DND-41 (cell line): ENCODE measurements at regions not wholly inside any gene's neighbourhood (a gene's known extent, or its start where the extent isn't known, plus 50 kb on each side); places are given as distances from the start of the nearest gene placed in this dataset.

Experiments
- ATAC-seq: fragments of 200-7000 bp; cut with Tn5 transposase; 3 replicates; pipeline ENCODE4 v1.9.1; 2021; ENCODE audit warnings: low read depth; ENCODE audit not compliant: insufficient read depth
- DNase-seq: peaks from one replicate; pipeline ENCODE4 v3.0.0-alpha.2; 2020
- H2AFZ ChIP-seq: 2 replicates; pipeline ENCODE4 v1.6.0; 2012; ENCODE audit warnings: low read depth, low read length
- H3K27ac ChIP-seq: 2 replicates; pipeline ENCODE4 v1.5.1; 2012; ENCODE audit warnings: low read length, inconsistent platforms
- H3K27me3 ChIP-seq: fragments of 200-600 bp; sonication (generic); 2 replicates; pipeline ENCODE4 v1.6.0; 2012; ENCODE audit warnings: low read length, mild to moderate bottlenecking, inconsistent platforms; ENCODE audit not compliant: insufficient read depth, poor library complexity
- H3K36me3 ChIP-seq: 2 replicates; pipeline ENCODE4 v1.5.1; 2012; ENCODE audit warnings: low read length, inconsistent platforms; ENCODE audit not compliant: insufficient read depth
- H3K4me1 ChIP-seq: 2 replicates; pipeline ENCODE4 v1.5.1; 2012; ENCODE audit warnings: mild to moderate bottlenecking, low read length; ENCODE audit not compliant: insufficient read depth
- H3K4me2 ChIP-seq: 2 replicates; pipeline ENCODE4 v1.6.0; 2012; ENCODE audit warnings: mild to moderate bottlenecking, moderate library complexity, low read length, inconsistent platforms; ENCODE audit not compliant: insufficient read depth
- H3K4me3 ChIP-seq, 2 experiments: fragments of 200-600 bp in 1 of 2; shearing (Covaris generic) in 1 of 2; 2 replicates each; pipeline ENCODE4 v1.5.1; 2012 to 2016; ENCODE audit warnings: inconsistent platforms in 2 of 2, low read length in 2 of 2, mild to moderate bottlenecking in 2 of 2, low read depth in 1 of 2, moderate library complexity in 1 of 2
- H3K79me2 ChIP-seq: 2 replicates; pipeline ENCODE4 v1.6.0; 2012; ENCODE audit warnings: low read length, inconsistent platforms; ENCODE audit not compliant: insufficient read depth
- H3K9ac ChIP-seq: 2 replicates; pipeline ENCODE4 v1.6.0; 2012; ENCODE audit warnings: low read depth, mild to moderate bottlenecking, inconsistent platforms, low read length, moderate library complexity
- H3K9me3 ChIP-seq: 2 replicates; pipeline ENCODE4 v1.5.1; 2012; ENCODE audit warnings: low read length, moderate library complexity, mild to moderate bottlenecking, inconsistent platforms; ENCODE audit not compliant: insufficient read depth, severe bottlenecking
- H4K20me1 ChIP-seq: 2 replicates; pipeline ENCODE4 v1.6.0; 2012; ENCODE audit warnings: low read length; ENCODE audit not compliant: insufficient read depth
- EZH2 ChIP-seq: IDR thresholded peaks from 3 replicates; pipeline ENCODE4 v1.6.1; 2012; ENCODE audit warnings: borderline replicate concordance, low read depth, mild to moderate bottlenecking, moderate library complexity, low read length, inconsistent platforms; ENCODE audit not compliant: severe bottlenecking
- TF ChIP-seq, protein P1 (sequence below): IDR thresholded peaks from 2 replicates; pipeline ENCODE4 v1.5.1; 2012; ENCODE audit warnings: borderline replicate concordance, low read length, moderate library complexity, mild to moderate bottlenecking; ENCODE audit not compliant: poor library complexity, severe bottlenecking; ENCODE audit errors: extremely low read depth

DNA sequence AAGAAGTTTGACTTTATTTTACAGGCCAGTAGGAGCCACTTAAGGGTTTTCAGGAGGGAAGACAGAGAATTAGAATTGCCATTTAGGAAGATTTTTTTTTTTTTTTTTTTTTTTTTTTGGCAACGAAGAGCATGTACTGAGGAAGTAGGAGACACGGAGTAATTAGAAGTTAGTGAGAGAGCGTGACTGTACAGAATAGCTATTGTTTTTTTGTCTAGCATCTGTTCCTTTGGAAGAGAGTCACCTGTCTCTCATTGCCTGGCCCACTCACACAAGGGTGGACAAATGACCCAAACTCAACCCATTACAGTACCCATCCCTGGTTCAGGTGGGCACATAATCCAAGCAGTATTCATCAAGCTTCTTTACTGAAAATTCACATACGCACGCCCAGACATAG, 166.7 kb downstream of the LACC1 start:
- H3K79me2 ChIP-seq, result no peaks in the 10 kb centered on the region
- H3K4me2 ChIP-seq, result no peak overlapping the region
- peaks cover 3% of the 10 kb centered on the region for H3K27me3 ChIP-seq
- no peaks in the 10 kb centered on the region for H3K4me1 ChIP-seq
- no peaks in the 10 kb centered on the region for H3K9me3 ChIP-seq
- H4K20me1 ChIP-seq, result no peaks in the 10 kb centered on the region
- no peak overlapping the region for H3K9ac ChIP-seq
- H2AFZ ChIP-seq, result no peak overlapping the region
- no peak for TF ChIP-seq EZH2
- TF ChIP-seq, protein P1, sequence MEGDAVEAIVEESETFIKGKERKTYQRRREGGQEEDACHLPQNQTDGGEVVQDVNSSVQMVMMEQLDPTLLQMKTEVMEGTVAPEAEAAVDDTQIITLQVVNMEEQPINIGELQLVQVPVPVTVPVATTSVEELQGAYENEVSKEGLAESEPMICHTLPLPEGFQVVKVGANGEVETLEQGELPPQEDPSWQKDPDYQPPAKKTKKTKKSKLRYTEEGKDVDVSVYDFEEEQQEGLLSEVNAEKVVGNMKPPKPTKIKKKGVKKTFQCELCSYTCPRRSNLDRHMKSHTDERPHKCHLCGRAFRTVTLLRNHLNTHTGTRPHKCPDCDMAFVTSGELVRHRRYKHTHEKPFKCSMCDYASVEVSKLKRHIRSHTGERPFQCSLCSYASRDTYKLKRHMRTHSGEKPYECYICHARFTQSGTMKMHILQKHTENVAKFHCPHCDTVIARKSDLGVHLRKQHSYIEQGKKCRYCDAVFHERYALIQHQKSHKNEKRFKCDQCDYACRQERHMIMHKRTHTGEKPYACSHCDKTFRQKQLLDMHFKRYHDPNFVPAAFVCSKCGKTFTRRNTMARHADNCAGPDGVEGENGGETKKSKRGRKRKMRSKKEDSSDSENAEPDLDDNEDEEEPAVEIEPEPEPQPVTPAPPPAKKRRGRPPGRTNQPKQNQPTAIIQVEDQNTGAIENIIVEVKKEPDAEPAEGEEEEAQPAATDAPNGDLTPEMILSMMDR, result no peak
- H3K36me3 ChIP-seq, result no peaks in the 10 kb centered on the region
- DNase-seq (no peak), ATAC-seq (no peak)
- no peak overlapping the region for H3K27ac ChIP-seq
- H3K4me3 ChIP-seq, result no peak overlapping the region

DNA sequence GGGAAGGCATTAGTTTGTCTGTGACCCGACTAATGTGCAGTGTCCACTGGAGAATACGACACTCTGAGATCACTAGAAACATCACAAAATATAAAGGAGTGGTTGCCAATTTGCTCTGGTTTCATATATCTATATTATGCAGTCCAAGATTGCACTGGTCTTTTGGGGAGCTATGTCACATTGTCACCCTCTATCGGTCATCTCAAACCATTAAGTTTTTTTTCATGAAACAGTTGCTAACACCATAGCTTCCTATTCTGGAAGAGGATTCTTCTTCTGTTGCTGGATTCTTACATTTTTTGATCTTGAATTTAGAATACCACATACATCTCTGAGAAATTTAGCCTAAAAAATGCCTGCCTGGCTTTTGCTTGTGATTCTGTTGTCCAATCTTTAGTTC, 168.6 kb downstream of the LACC1 start:
- Histone ChIP-seq H3K4me3 (no peak overlapping the region), H3K79me2 (no peaks in the 10 kb centered on the region), H2AFZ (no peak overlapping the region), H3K27me3 (peaks cover 3% of the 10 kb centered on the region), H3K9me3 (no peaks in the 10 kb centered on the region), H3K4me2 (no peak overlapping the region), H3K27ac (no peak overlapping the region), H3K9ac (no peak overlapping the region), H3K4me1 (no peaks in the 10 kb centered on the region), H4K20me1 (no peaks in the 10 kb centered on the region), H3K36me3 (no peaks in the 10 kb centered on the region)
- TF ChIP-seq, protein P1, result no peak
- no peak for TF ChIP-seq EZH2
- ATAC-seq (no peak), DNase-seq (no peak)

DNA sequence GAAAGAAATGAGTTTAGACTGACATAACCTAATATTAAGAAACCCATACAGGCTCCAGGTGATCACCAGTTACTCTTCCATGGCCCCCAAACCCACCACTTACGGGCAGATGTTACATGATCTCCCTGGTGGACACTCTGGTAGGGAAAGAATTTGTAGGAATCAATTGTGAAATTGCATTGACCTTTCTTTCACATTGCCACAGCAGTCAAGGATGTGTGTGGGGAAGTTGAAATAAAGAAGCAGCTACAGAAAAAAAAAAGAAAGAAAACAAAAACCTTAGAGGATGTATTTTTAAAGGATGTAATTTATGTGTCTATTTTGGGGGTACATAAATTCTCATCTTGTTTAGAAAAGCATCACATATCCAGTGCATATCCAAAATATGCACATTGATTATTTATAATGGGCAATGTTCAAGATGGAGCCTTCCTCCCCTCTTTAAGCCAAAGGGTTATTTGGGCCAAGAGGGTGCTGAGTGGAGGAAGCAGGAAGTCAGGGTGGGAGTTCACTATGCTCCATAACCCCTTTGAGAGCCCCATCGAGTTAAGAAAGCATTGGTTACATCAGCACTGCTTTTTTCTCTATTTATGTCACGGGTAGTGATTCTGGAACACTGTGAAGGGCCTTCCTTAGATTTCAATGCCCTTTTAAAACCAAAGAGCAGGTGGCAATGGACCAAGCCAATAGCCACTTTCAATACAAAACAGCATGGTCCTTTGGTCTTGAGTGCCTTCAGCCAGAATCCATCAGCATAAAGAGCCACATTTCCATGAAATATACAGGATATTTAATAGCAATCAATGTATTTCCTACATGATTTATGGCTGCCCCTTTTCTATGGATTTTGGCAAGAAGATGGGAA, 169.6 kb downstream of the LACC1 start:
- Histone ChIP-seq H3K27ac (no peak overlapping the region), H3K4me2 (no peak overlapping the region), H3K9ac (no peak overlapping the region), H3K36me3 (no peaks in the 10 kb centered on the region), H3K4me1 (no peaks in the 10 kb centered on the region), H3K9me3 (no peaks in the 10 kb centered on the region), H2AFZ (no peak overlapping the region), H3K79me2 (no peaks in the 10 kb centered on the region), H3K27me3 (peaks cover 3% of the 10 kb centered on the region), H4K20me1 (no peaks in the 10 kb centered on the region), H3K4me3 (no peak overlapping the region)
- DNase-seq (no peak), ATAC-seq (no peak)
- TF ChIP-seq EZH2, result no peak

DNA sequence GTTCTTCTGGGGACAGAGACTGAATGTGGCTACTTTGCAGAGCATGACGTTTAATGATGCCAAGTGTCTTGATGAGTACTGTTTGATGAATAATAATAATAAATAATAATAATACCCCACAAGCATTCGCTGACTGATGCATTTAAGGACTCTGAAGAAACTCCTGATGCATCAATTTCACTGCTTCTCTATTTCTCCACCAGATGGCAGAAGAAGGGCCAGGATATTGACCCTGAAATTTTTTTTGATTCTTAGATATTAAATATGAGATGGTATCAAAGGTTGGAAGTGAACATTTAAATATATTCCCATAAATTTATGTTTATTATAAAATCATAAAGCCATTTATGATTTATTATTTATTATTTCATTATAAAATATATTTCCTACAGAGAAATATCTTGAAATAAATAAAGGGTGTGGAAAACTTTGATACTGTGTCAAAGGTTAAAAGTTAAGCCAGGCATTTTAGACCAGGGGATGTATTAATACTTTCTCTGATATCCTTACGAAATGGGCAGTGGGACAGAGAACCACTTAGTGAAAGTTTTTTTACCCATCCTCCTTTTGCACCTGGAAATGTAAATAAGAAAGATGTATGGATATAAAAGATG, 170.9 kb downstream of the LACC1 start:
- Histone ChIP-seq H3K79me2 (no peaks in the 10 kb centered on the region), H3K9me3 (no peaks in the 10 kb centered on the region), H3K27me3 (peaks cover 3% of the 10 kb centered on the region), H3K4me1 (no peaks in the 10 kb centered on the region), H2AFZ (no peak overlapping the region), H3K4me3 (no peak overlapping the region), H3K27ac (no peak overlapping the region), H3K9ac (no peak overlapping the region), H3K36me3 (no peaks in the 10 kb centered on the region), H4K20me1 (no peaks in the 10 kb centered on the region), H3K4me2 (no peak overlapping the region)
- TF ChIP-seq, protein P1, result peak; percentile 71
- no peak for TF ChIP-seq EZH2
- DNase-seq (no peak), ATAC-seq (peak; percentile 33; the same call in 1 of the 3 replicates)
